K562 (cell line): ENCODE measurements at regions not wholly inside any gene's neighbourhood (a gene's known extent, or its start where the extent isn't known, plus 50 kb on each side); places are given as distances from the start of the nearest gene placed in this dataset.

Experiments
- CREB3 ChIP-seq: fragments of 450-650 bp; conservative IDR thresholded peaks from 2 replicates; pipeline ENCODE4 v1.6.1; 2016; ENCODE audit warnings: missing genetic modification characterization, low read depth, mild to moderate bottlenecking, missing compliant biosample characterization, moderate library complexity
- ELF2 ChIP-seq: fragments of 250-450 bp; sonication (Bioruptor Pico); IDR thresholded peaks from 2 replicates; pipeline ENCODE4 v1.5.0; 2021; ENCODE audit warnings: mild to moderate bottlenecking
- GTF3C2 ChIP-seq: IDR thresholded peaks from 3 replicates; pipeline ENCODE4 v1.6.1; 2011; ENCODE audit warnings: borderline replicate concordance, mild to moderate bottlenecking, moderate library complexity; ENCODE audit not compliant: insufficient read length; ENCODE audit errors: extremely low read depth
- JUNB ChIP-seq: fragments of 450-650 bp; formaldehyde crosslinking; conservative IDR thresholded peaks from 2 replicates; pipeline ENCODE4 v1.4.0; 2020; ENCODE audit warnings: mild to moderate bottlenecking
- MCM5 ChIP-seq: fragments of 450-650 bp; IDR thresholded peaks from 2 replicates; pipeline ENCODE4 v1.6.1; 2016; ENCODE audit warnings: low read depth
- PTBP1 ChIP-seq: fragments of 200-400 bp; formaldehyde crosslinking; IDR thresholded peaks from 2 replicates; pipeline ENCODE4 v1.6.1; 2017; ENCODE audit warnings: low read depth, low read length
- SMARCB1 ChIP-seq: IDR thresholded peaks from 2 replicates; pipeline ENCODE4 v1.6.1; 2011; ENCODE audit warnings: improper control_type of control experiment, low read depth; ENCODE audit not compliant: insufficient read length
- TAF9B ChIP-seq: fragments of 450-650 bp; IDR thresholded peaks from 2 replicates; pipeline ENCODE4 v1.6.1; 2018; ENCODE audit warnings: mild to moderate bottlenecking; ENCODE audit not compliant: partially characterized antibody
- ZBED1 ChIP-seq: IDR thresholded peaks from 2 replicates; pipeline ENCODE4 v1.6.1; 2014
- ZFP91 ChIP-seq: sonication (generic); formaldehyde crosslinking; IDR thresholded peaks from 2 replicates; pipeline ENCODE4 v1.8.0; 2022; ENCODE audit warnings: mild to moderate bottlenecking, missing genetic modification reagents
- ZNF398 ChIP-seq: fragments of 250-450 bp; sonication (Bioruptor Pico); IDR thresholded peaks from 2 replicates; pipeline ENCODE4 v1.8.0; 2021; ENCODE audit warnings: moderate library complexity, mild to moderate bottlenecking, inconsistent platforms
- ZNF431 ChIP-seq: sonication (generic); formaldehyde crosslinking; IDR thresholded peaks from 2 replicates; pipeline ENCODE4 v1.8.0; 2022; ENCODE audit warnings: mild to moderate bottlenecking, missing genetic modification reagents
- ZNF79 ChIP-seq: fragments of 250-450 bp; sonication (Bioruptor Pico); IDR thresholded peaks from 2 replicates; pipeline ENCODE4 v1.4.0; 2020; ENCODE audit warnings: low read depth, mild to moderate bottlenecking, moderate library complexity
- TF ChIP-seq, protein P1 (sequence below): IDR thresholded peaks from 2 replicates; pipeline ENCODE4 v1.6.1; 2011; ENCODE audit not compliant: insufficient read length; ENCODE audit errors: extremely low read depth

DNA sequence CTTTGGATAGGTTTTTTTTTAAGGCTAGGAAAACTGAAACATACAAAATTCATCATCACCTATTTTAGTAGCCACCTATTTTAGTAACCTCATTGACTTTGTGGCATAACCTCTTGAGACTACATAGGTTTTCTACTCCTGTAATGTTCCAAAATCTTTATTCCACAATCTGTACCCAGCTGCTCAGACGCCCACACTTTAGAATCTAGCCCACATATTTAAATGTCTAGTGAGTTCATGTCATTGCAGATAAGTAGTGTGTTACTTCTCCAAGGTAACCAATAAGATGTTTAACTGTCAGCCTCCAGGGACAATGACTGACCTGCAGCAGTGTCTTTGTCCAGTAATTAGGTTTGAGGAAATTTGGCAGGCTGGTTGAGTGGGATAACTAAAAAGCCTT is 330.2 kb downstream of the MZT1 start (continued):
- TF ChIP-seq, protein P1, sequence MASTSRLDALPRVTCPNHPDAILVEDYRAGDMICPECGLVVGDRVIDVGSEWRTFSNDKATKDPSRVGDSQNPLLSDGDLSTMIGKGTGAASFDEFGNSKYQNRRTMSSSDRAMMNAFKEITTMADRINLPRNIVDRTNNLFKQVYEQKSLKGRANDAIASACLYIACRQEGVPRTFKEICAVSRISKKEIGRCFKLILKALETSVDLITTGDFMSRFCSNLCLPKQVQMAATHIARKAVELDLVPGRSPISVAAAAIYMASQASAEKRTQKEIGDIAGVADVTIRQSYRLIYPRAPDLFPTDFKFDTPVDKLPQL: no peak
- TF ChIP-seq MCM5: no peak
- TF ChIP-seq TAF9B: no peak
- no peak for TF ChIP-seq JUNB (CRISPR knock-in tag)
- TF ChIP-seq ZFP91 (CRISPR knock-in tag): no peak
- no peak for TF ChIP-seq ELF2 (CRISPR knock-in tag)
- no peak for TF ChIP-seq ZBED1
- TF ChIP-seq PTBP1: no peak
- TF ChIP-seq ZNF79 (CRISPR knock-in tag): no peak
- no peak for TF ChIP-seq SMARCB1
- TF ChIP-seq CREB3: no peak
- no peak for TF ChIP-seq ZNF398
- TF ChIP-seq ZNF431 (CRISPR knock-in tag): no peak
- TF ChIP-seq GTF3C2: no peak
